GM03348 (cell line): ENCODE measurements at regions not wholly inside any gene's neighbourhood (a gene's known extent, or its start where the extent isn't known, plus 50 kb on each side); places are given as distances from the start of the nearest gene placed in this dataset.
"Not testable (repeated sequence)": the region's sequence is repeated elsewhere in the genome, so short reads cannot be mapped to it uniquely, and the experiment has no call there.

Experiments
- DNase-seq: peaks from one replicate; pipeline ENCODE4 v3.0.0; 2012; ENCODE audit warnings: low spot score

- DNase-seq, result no peak
These were observed 698.2 kb upstream of the CADM2 start for GRCh38 chr3:84260596-84260995.

GRCh38 chr3:84265768-84266167 lies 693.0 kb upstream of the CADM2 start:
- DNase-seq, result no peak

- no peak for DNase-seq
These were observed 683.3 kb upstream of the CADM2 start for GRCh38 chr3:84275532-84275931.

- no peak for DNase-seq
These were observed 681.1 kb upstream of the CADM2 start for GRCh38 chr3:84277562-84278224.

GRCh38 chr3:84292128-84292527 lies 666.7 kb upstream of the CADM2 start:
- DNase-seq, result no peak

- no peak for DNase-seq
These were observed 659.5 kb upstream of the CADM2 start for GRCh38 chr3:84299329-84299728.

GRCh38 chr3:84304214-84304613 lies 654.6 kb upstream of the CADM2 start:
- DNase-seq, result no peak

GRCh38 chr3:84307339-84307738 lies 651.5 kb upstream of the CADM2 start:
- no peak for DNase-seq

- no peak for DNase-seq
These were observed 650.4 kb upstream of the CADM2 start for GRCh38 chr3:84308379-84308778.

- no peak for DNase-seq
These were observed 640.4 kb upstream of the CADM2 start for GRCh38 chr3:84318273-84318809.

GRCh38 chr3:84365563-84366278 lies 593.1 kb upstream of the CADM2 start:
- not testable (repeated sequence) for DNase-seq
